ENCODE measurements at regions not wholly inside any gene's neighbourhood (a gene's known extent, or its start where the extent isn't known, plus 50 kb on each side); places are given as distances from the start of the nearest gene placed in this dataset.

DNA sequence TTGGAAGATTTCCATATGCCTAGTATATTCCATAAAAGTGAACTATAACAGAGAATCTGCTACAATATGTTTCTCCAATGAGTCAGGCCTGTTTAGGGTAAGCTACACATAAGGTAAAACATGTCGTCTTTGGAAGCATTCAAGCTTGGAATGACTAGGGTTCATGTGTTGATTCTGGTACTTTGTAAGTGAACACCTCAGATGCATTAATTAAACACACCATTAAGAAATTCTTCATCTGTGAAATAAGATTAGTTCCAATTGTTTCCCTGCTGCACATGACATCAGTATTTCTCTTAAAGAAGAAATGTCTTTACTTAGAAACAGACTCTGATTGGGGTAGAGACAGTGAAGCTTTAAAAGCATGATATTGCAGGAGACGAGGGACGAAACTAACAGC lies 461.1 kb upstream of the NXPH2 start:
- TF ChIP-seq, protein P1, sequence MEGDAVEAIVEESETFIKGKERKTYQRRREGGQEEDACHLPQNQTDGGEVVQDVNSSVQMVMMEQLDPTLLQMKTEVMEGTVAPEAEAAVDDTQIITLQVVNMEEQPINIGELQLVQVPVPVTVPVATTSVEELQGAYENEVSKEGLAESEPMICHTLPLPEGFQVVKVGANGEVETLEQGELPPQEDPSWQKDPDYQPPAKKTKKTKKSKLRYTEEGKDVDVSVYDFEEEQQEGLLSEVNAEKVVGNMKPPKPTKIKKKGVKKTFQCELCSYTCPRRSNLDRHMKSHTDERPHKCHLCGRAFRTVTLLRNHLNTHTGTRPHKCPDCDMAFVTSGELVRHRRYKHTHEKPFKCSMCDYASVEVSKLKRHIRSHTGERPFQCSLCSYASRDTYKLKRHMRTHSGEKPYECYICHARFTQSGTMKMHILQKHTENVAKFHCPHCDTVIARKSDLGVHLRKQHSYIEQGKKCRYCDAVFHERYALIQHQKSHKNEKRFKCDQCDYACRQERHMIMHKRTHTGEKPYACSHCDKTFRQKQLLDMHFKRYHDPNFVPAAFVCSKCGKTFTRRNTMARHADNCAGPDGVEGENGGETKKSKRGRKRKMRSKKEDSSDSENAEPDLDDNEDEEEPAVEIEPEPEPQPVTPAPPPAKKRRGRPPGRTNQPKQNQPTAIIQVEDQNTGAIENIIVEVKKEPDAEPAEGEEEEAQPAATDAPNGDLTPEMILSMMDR (IDR thresholded peaks at IDR 0.05), result no peak
- TF ChIP-seq POLR2AphosphoS5 (IDR thresholded peaks at IDR 0.05; ENCODE audit: insufficient read depth in 1 of 2, low read depth in 1 of 2) (no peak), POLR2A (IDR thresholded peaks at IDR 0.05) (no peak)

All from vagina (tissue), 2 donors.